Neural progenitor cell (in vitro differentiated cells): ENCODE measurements at regions not wholly inside any gene's neighbourhood (a gene's known extent, or its start where the extent isn't known, plus 50 kb on each side); places are given as distances from the start of the nearest gene placed in this dataset.

Experiments used
- EZH2 ChIP-seq: fragments of 200-600 bp; sonication (generic); IDR thresholded peaks from 2 replicates; pipeline ENCODE4 v1.6.1; 2017; ENCODE audit warnings: antibody characterized with exemption, mild to moderate bottlenecking, moderate library complexity
- EZH2phosphoT487 ChIP-seq: fragments of 200-600 bp; sonication (generic); IDR thresholded peaks from 2 replicates; pipeline ENCODE4 v1.6.1; 2017; ENCODE audit warnings: antibody characterized with exemption
- TF ChIP-seq, protein P1 (sequence below): fragments of 200-600 bp; sonication (generic); IDR thresholded peaks from 2 replicates; pipeline ENCODE4 v1.5.1; 2017; ENCODE audit warnings: antibody characterized with exemption, mild to moderate bottlenecking

DNA sequence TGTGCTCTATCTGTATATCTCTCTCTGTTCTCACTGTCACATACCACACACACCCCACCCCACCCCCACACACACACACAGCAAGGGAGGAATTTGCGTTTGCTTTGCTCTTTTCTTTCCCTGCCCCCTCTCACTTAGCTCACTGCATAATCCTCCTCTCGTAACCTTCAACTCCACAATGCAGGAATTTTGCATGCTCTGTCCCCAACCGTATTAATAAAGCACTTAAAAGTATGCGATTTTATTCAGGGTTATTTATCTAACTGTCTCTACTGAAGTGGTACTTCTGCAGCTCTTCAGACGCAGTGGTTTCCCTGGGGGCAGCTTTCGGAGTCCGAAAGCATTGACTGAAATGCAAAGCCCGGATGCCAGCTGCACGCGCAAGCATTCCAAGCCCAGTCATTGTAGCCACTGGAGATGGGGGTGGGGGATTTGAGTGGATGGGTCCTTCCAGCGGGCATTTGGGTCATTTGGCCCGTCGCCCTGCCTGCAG is 105.4 kb upstream of the RBFOX1 start:
- TF ChIP-seq, protein P1, sequence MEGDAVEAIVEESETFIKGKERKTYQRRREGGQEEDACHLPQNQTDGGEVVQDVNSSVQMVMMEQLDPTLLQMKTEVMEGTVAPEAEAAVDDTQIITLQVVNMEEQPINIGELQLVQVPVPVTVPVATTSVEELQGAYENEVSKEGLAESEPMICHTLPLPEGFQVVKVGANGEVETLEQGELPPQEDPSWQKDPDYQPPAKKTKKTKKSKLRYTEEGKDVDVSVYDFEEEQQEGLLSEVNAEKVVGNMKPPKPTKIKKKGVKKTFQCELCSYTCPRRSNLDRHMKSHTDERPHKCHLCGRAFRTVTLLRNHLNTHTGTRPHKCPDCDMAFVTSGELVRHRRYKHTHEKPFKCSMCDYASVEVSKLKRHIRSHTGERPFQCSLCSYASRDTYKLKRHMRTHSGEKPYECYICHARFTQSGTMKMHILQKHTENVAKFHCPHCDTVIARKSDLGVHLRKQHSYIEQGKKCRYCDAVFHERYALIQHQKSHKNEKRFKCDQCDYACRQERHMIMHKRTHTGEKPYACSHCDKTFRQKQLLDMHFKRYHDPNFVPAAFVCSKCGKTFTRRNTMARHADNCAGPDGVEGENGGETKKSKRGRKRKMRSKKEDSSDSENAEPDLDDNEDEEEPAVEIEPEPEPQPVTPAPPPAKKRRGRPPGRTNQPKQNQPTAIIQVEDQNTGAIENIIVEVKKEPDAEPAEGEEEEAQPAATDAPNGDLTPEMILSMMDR, result no peak
- TF ChIP-seq EZH2, result no peak
- TF ChIP-seq EZH2phosphoT487, result no peak
